ENCODE measurements at regions not wholly inside any gene's neighbourhood (a gene's known extent, or its start where the extent isn't known, plus 50 kb on each side); places are given as distances from the start of the nearest gene placed in this dataset.

GRCh38 chr21:36549470-36549869 is 69.5 kb upstream of the CLDN14 start:
- TF ChIP-seq CTCF (conservative IDR thresholded peaks at IDR 0.05; ENCODE audit: low read depth in 2 of 2) (no peak), POLR2AphosphoS5 (IDR thresholded peaks at IDR 0.05; ENCODE audit: low read depth) (no peak), EZH2phosphoT487 (IDR thresholded peaks at IDR 0.05; ENCODE audit: unreplicated experiment) (no peak), ZNF114 (CRISPR knock-in tag; IDR thresholded peaks at IDR 0.05) (no peak), EZH2 (IDR thresholded peaks at IDR 0.05; ENCODE audit: low read depth, unreplicated experiment) (no peak), ZNF331 (CRISPR knock-in tag; IDR thresholded peaks at IDR 0.05; ENCODE audit: low read depth) (no peak), JUNB (IDR thresholded peaks at IDR 0.05; ENCODE audit: unreplicated experiment) (no peak), CREB1 (CRISPR knock-in tag; IDR thresholded peaks at IDR 0.05; ENCODE audit: low read depth) (no peak), STAT1 (IDR thresholded peaks at IDR 0.05; ENCODE audit: unreplicated experiment) (no peak), NANOG (IDR thresholded peaks at IDR 0.05; ENCODE audit: borderline replicate concordance) (no peak)
- TF ChIP-seq, protein P1, sequence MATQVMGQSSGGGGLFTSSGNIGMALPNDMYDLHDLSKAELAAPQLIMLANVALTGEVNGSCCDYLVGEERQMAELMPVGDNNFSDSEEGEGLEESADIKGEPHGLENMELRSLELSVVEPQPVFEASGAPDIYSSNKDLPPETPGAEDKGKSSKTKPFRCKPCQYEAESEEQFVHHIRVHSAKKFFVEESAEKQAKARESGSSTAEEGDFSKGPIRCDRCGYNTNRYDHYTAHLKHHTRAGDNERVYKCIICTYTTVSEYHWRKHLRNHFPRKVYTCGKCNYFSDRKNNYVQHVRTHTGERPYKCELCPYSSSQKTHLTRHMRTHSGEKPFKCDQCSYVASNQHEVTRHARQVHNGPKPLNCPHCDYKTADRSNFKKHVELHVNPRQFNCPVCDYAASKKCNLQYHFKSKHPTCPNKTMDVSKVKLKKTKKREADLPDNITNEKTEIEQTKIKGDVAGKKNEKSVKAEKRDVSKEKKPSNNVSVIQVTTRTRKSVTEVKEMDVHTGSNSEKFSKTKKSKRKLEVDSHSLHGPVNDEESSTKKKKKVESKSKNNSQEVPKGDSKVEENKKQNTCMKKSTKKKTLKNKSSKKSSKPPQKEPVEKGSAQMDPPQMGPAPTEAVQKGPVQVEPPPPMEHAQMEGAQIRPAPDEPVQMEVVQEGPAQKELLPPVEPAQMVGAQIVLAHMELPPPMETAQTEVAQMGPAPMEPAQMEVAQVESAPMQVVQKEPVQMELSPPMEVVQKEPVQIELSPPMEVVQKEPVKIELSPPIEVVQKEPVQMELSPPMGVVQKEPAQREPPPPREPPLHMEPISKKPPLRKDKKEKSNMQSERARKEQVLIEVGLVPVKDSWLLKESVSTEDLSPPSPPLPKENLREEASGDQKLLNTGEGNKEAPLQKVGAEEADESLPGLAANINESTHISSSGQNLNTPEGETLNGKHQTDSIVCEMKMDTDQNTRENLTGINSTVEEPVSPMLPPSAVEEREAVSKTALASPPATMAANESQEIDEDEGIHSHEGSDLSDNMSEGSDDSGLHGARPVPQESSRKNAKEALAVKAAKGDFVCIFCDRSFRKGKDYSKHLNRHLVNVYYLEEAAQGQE (IDR thresholded peaks at IDR 0.05; ENCODE audit: unreplicated experiment): no peak
- TF ChIP-seq, protein P2, sequence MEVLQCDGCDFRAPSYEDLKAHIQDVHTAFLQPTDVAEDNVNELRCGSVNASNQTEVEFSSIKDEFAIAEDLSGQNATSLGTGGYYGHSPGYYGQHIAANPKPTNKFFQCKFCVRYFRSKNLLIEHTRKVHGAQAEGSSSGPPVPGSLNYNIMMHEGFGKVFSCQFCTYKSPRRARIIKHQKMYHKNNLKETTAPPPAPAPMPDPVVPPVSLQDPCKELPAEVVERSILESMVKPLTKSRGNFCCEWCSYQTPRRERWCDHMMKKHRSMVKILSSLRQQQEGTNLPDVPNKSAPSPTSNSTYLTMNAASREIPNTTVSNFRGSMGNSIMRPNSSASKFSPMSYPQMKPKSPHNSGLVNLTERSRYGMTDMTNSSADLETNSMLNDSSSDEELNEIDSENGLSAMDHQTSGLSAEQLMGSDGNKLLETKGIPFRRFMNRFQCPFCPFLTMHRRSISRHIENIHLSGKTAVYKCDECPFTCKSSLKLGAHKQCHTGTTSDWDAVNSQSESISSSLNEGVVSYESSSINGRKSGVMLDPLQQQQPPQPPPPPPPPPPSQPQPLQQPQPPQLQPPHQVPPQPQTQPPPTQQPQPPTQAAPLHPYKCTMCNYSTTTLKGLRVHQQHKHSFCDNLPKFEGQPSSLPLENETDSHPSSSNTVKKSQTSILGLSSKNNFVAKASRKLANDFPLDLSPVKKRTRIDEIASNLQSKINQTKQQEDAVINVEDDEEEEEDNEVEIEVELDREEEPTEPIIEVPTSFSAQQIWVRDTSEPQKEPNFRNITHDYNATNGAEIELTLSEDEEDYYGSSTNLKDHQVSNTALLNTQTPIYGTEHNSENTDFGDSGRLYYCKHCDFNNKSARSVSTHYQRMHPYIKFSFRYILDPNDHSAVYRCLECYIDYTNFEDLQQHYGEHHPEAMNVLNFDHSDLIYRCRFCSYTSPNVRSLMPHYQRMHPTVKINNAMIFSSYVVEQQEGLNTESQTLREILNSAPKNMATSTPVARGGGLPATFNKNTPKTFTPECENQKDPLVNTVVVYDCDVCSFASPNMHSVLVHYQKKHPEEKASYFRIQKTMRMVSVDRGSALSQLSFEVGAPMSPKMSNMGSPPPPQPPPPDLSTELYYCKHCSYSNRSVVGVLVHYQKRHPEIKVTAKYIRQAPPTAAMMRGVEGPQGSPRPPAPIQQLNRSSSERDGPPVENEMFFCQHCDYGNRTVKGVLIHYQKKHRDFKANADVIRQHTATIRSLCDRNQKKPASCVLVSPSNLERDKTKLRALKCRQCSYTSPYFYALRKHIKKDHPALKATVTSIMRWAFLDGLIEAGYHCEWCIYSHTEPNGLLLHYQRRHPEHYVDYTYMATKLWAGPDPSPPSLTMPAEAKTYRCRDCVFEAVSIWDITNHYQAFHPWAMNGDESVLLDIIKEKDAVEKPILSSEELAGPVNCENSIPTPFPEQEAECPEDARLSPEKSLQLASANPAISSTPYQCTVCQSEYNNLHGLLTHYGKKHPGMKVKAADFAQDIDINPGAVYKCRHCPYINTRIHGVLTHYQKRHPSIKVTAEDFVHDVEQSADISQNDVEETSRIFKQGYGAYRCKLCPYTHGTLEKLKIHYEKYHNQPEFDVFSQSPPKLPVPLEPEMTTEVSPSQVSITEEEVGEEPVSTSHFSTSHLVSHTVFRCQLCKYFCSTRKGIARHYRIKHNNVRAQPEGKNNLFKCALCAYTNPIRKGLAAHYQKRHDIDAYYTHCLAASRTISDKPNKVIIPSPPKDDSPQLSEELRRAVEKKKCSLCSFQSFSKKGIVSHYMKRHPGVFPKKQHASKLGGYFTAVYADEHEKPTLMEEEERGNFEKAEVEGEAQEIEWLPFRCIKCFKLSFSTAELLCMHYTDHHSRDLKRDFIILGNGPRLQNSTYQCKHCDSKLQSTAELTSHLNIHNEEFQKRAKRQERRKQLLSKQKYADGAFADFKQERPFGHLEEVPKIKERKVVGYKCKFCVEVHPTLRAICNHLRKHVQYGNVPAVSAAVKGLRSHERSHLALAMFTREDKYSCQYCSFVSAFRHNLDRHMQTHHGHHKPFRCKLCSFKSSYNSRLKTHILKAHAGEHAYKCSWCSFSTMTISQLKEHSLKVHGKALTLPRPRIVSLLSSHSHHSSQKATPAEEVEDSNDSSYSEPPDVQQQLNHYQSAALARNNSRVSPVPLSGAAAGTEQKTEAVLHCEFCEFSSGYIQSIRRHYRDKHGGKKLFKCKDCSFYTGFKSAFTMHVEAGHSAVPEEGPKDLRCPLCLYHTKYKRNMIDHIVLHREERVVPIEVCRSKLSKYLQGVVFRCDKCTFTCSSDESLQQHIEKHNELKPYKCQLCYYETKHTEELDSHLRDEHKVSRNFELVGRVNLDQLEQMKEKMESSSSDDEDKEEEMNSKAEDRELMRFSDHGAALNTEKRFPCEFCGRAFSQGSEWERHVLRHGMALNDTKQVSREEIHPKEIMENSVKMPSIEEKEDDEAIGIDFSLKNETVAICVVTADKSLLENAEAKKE (CRISPR knock-in tag; IDR thresholded peaks at IDR 0.05): no peak
- TF ChIP-seq, protein P3, sequence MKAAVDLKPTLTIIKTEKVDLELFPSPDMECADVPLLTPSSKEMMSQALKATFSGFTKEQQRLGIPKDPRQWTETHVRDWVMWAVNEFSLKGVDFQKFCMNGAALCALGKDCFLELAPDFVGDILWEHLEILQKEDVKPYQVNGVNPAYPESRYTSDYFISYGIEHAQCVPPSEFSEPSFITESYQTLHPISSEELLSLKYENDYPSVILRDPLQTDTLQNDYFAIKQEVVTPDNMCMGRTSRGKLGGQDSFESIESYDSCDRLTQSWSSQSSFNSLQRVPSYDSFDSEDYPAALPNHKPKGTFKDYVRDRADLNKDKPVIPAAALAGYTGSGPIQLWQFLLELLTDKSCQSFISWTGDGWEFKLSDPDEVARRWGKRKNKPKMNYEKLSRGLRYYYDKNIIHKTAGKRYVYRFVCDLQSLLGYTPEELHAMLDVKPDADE (IDR thresholded peaks at IDR 0.05): no peak
